ENCODE measurements at regions not wholly inside any gene's neighbourhood (a gene's known extent, or its start where the extent isn't known, plus 50 kb on each side); places are given as distances from the start of the nearest gene placed in this dataset.

- no peak overlapping the region for H2BK15ac ChIP-seq (ENCODE audit: low read depth, low read length)
- Mint-ChIP-seq H3K27me3 (ENCODE audit: low read depth) (no peaks in the 10 kb centered on the region), H3K36me3 (ENCODE audit: insufficient read depth in 1 of 3, low read depth in 3 of 3) (no peaks in the 10 kb centered on the region), H3K27ac (no peak overlapping the region), H3K9me3 (no peaks in the 10 kb centered on the region), H3K4me1 (peaks cover 10 to 15% of the 10 kb centered on the region in 2 experiments), H3K4me3 (no peak overlapping the region)
- no peak for DNase-seq
- no peak overlapping the region for H3K4ac ChIP-seq (ENCODE audit: low read depth, low read length)
- H3K4me1 ChIP-seq (ENCODE audit: insufficient read depth, low read length) = 0 out of 2 replicates have a peak, but pooled peaks cover 2% of the 10 kb centered on the region
- no peak overlapping the region for H4K91ac ChIP-seq (ENCODE audit: insufficient read length, low read depth, low read length)
- H4K20me1 ChIP-seq (ENCODE audit: control insufficient read depth, insufficient read depth, insufficient read length) = no peaks in the 10 kb centered on the region
- no CpG with 5 or more reads among the region's 3 CpGs for WGBS (ENCODE audit: extremely low coverage, insufficient read length, low lambda C conversion rate)
- H2AK5ac ChIP-seq (ENCODE audit: insufficient read length, low read length) = no peak overlapping the region
- no peak overlapping the region for H3K18ac ChIP-seq (ENCODE audit: insufficient read length, low read depth, low read length)
- no peak overlapping the region for H2BK5ac ChIP-seq (ENCODE audit: insufficient read length, low read length)
- H3K27me3 ChIP-seq (ENCODE audit: insufficient read depth, low read length) = no peaks in the 10 kb centered on the region
- no peak overlapping the region for H2BK120ac ChIP-seq (ENCODE audit: low read depth, low read length, poor library complexity, severe bottlenecking)
- no peak overlapping the region for H4K5ac ChIP-seq (ENCODE audit: insufficient read length, low read depth, low read length)
- no peaks in the 10 kb centered on the region for H3K23me2 ChIP-seq (ENCODE audit: insufficient read length, low read depth, low read length, poor library complexity, severe bottlenecking)
- H3T11ph ChIP-seq (ENCODE audit: low read length) = no peak overlapping the region
- H3K9ac ChIP-seq (ENCODE audit: extremely low read depth, insufficient read length, low read length) = no peak overlapping the region
- H3K79me1 ChIP-seq (ENCODE audit: insufficient read depth, low read depth, low read length, poor library complexity, severe bottlenecking) = no peaks in the 10 kb centered on the region
- H2BK20ac ChIP-seq (ENCODE audit: low read depth, low read length, poor library complexity, severe bottlenecking) = no peak overlapping the region
- no peak overlapping the region for H3K23ac ChIP-seq (ENCODE audit: insufficient read length, low read depth, low read length)
- H3K79me2 ChIP-seq (ENCODE audit: insufficient read depth, low read length) = no peaks in the 10 kb centered on the region
- no peak overlapping the region for H2AFZ ChIP-seq (ENCODE audit: low read length)
- TF ChIP-seq CTCF (conservative IDR thresholded peaks at IDR 0.05) = no peak
- no peak overlapping the region for H2BK12ac ChIP-seq (ENCODE audit: insufficient read length, low read depth, low read length)
- H3K14ac ChIP-seq (ENCODE audit: insufficient read depth, low read length) = no peak overlapping the region
- no peak overlapping the region for H3K27ac ChIP-seq (ENCODE audit: insufficient read length, low read depth, low read length)
- no peak overlapping the region for H4K8ac ChIP-seq (replicated peaks; ENCODE audit: insufficient read length, low read depth, low read length)
- H3K9me3 ChIP-seq (ENCODE audit: control insufficient read depth, low read depth, low read length) = no peaks in the 10 kb centered on the region
- H3K4me2 ChIP-seq (ENCODE audit: insufficient read depth, insufficient read length, low read length) = no peak overlapping the region
- H3K56ac ChIP-seq (ENCODE audit: insufficient read length, low read depth, low read length) = no peak overlapping the region
Observed at GRCh38 chr15:35633677-35634076, 87.7 kb upstream of the DPH6 start.

Data from H9 (cell line).